Skeletal muscle cell (primary cell): ENCODE measurements at regions not wholly inside any gene's neighbourhood (a gene's known extent, or its start where the extent isn't known, plus 50 kb on each side); places are given as distances from the start of the nearest gene placed in this dataset.
A peak's percentile ranks its signal among the peaks of the same experiment; 100 is the strongest.
"Not testable (repeated sequence)": the region's sequence is repeated elsewhere in the genome, so short reads cannot be mapped to it uniquely, and the experiment has no call there.

ENCODE experiments used
- DNase-seq: peaks from one replicate; pipeline ENCODE4 v3.0.0-alpha.2; 2010; ENCODE audit warnings: low read depth
- H3K4me3 ChIP-seq: 2 replicates; pipeline ENCODE4 v1.5.1; 2011; ENCODE audit warnings: low read depth, mild to moderate bottlenecking, control low read depth, low read length, moderate library complexity

- H3K4me3 ChIP-seq = no peak overlapping the region
- no peak for DNase-seq
Observed at GRCh38 chrX:152079768-152080167, 58.6 kb downstream of the MAGEA10 start.

GRCh38 chrX:152074163-152074562, 64.2 kb downstream of the MAGEA10 start:
- no peak overlapping the region for H3K4me3 ChIP-seq
- no peak for DNase-seq

GRCh38 chrX:152072236-152072635, 66.1 kb downstream of the MAGEA10 start:
- H3K4me3 ChIP-seq = no peak overlapping the region
- DNase-seq = peak; percentile 43

DNA sequence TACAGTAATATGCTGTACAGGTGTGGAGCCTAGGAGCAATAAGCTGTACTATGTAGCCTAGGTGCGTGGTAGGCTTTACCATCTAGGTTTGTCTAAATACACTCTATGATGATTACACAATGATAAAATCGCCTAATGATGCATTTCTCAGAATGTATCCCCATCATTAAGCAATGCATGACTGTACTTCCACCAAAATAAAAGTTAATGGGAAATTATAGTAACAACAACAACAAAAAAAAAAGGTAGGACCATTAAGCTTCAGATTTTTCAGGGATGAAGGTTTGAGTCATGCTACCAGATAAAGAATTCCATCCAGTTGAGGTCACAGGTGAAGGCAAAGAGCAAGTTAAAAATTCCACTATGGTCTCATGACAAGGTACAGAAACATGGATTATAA, 68.2 kb downstream of the MAGEA10 start:
- H3K4me3 ChIP-seq = no peak overlapping the region
- no peak for DNase-seq

DNA sequence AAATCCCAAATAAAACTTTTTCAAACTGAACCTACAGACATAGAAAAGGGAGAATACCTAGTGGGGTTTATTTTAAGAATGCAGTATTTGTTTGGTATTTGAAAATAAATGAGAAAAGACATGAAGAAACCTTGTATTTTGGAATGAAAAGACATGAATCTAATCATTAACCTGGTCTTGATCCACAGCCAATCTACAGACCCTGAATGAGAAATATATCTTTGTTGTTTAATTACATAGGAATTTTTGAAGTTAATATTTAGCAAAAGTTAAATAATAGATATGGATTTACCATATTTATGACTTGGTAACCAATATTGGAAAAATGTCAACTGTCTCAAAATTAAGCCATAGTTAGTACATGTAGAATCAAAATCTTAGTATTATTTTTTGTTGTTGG, 76.8 kb downstream of the MAGEA10 start:
- DNase-seq = no peak
- no peak overlapping the region for H3K4me3 ChIP-seq

GRCh38 chrX:152061083-152061482, 77.3 kb downstream of the MAGEA10 start:
- no peak overlapping the region for H3K4me3 ChIP-seq
- DNase-seq = no peak

DNA sequence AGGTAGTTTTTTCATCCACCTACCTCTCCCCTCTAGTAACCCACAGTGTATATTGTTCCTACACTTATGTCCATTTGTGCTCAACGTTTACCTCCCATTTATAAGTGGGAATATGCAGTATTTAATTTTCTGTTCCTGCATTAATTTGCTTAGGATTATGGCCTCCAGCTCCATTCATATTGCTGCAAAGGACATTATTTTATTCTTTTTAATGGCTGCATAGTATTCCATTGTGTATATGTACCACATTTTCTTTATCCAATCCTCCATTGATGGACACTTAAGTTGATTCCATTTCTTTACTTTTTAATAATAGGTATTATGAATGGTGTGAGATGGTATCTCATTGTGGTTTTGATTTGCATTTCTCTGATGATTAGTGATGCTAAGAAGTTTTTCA, 76.1 kb upstream of the GABRE start:
- not testable (repeated sequence) for H3K4me3 ChIP-seq

DNA sequence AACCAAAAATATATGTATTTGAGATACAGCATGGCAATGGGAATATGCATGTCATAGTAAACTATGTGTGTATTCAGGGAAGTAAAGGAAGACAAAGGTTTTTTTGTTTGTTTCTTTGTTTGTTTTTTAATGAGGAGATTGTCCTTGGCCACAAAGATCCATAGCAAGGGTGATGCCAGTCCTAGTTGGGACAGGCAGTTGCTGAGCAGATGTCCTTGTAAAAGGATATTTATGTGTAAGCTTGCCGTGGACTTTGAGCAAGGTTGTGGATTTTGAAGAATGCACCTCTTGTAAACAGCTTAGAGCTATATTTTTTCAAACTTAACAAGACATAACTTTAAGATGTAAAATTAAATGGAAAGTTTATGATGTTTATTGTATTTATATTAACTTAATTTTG, 69.9 kb upstream of the GABRE start:
- DNase-seq = no peak
- no peak overlapping the region for H3K4me3 ChIP-seq

More for the DNA sequence above, 76.1 kb upstream of the GABRE start:
- DNase-seq = not testable (repeated sequence)

DNA sequence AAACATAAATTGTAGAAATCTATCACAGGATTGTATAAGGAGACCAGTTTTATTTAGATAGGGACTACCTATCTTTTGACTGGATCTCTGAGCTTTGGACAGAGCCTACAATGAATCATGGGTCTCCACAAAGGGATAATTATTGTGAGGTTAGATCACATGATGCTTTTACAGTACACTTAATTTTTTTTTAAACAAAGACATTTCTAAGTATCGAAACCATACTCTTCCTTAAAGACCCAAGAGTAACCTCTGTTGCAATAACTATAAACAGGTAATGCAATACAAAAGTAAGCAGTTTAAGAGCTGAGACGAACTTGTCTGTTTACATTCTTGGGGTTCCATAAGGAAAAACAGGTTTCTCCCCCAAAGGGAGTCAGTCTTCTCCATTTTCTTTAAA, 64.3 kb upstream of the GABRE start:
- no peak for DNase-seq
- H3K4me3 ChIP-seq = no peak overlapping the region

DNA sequence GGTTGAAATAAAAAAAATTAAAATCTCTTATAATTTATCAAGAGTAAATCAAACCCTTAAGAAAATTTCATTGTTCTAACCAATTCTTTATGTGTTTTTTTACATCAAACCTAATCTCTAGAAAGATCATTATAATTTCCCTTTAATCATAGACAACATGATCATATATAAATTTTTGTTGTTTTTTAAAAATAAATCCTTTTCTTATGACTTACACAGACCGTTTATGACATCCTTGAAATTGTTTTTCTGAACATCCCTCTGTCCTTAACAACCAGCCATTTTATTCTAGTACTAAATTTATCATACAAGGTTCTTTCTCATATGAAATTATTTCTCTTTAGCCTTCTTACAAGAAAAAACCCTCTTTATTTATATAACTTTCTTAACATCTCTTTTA, 62.7 kb upstream of the GABRE start:
- DNase-seq = no peak

DNA sequence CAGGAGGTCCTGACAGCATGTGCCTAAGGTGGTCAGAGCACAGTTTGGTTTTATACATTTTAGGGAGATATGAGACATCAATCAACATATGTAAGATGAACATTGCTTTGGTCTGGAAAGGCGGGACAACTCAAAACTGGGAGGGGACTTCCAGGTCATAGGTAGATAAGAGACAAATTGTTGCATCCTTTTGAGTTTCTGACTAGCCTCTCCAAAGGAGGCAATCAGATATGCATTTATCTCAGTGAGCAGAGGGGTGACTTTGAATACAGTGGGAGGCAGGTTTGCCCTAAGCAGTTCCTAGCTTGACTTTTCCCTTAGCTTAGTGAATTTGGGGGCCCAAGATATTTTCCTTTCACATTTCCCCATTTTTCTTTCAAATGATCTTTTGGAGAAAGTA, 56.9 kb upstream of the GABRE start:
- not testable (repeated sequence) for H3K4me3 ChIP-seq, DNase-seq

More for the DNA sequence above, 62.7 kb upstream of the GABRE start:
- H3K4me3 ChIP-seq = no peak overlapping the region

DNA sequence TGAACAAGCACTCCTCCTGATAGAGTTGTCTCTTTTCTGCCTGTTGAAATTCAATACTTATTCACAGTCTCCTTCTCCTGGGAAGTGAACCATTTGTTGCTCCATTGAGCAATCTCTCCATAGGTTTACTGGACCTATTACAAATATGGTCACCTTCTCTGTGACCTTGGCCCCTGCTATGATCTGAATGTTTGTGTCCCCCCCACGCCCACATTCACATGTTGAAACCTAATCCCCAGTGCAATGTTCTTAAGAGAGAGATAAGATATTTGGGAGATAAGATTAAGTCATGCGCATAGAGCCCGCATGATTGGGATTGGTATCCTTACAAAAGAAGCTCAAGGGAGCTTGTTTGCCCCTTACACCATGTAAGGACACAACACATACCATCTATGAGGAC, 54.1 kb upstream of the GABRE start:
- no peak for DNase-seq

DNA sequence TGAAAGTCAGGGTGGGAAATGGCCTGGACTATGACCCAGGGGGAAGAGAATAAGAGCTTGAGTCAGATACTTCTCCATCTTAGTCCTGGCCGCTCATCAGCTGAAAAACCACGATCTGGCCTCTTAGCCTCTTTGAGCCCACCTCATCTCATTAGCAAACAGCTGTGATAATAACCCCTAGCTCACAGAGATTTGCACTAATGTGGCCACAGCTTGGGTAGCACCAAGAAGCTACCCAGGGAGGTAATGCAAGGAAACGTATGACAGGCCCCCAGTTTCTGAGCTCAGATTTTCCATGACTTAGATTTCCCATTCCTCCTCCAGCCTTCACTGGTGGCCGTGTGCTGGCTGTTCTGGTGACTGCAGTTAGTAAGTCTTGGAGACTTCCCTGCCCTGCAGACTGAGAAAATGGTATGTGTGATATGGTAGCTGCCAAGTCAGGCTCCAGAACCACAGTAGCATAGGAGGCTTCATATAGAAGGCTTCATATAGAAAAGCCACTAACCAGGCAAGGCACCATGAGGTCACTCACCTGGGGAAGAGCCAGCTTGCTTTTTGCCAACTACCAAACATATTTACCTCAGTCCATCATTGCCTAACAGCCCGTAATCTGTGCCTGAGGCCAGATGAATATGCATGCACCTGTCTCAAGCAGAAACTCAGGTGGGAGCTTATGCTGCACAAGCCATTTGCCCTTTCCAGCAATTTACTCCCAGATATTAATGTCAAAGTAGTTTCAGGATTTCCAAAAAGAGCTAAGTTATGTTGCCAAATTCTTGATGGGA, 51.4 kb upstream of the GABRE start:
- no peak for DNase-seq
- no peak overlapping the region for H3K4me3 ChIP-seq

More for the DNA sequence above, 54.1 kb upstream of the GABRE start:
- H3K4me3 ChIP-seq = no peak overlapping the region

GRCh38 chrX:152024710-152025109, 50.2 kb upstream of the GABRE start:
- DNase-seq = no peak
- H3K4me3 ChIP-seq = no peak overlapping the region
